Panc1 (cell line): ENCODE measurements at regions not wholly inside any gene's neighbourhood (a gene's known extent, or its start where the extent isn't known, plus 50 kb on each side); places are given as distances from the start of the nearest gene placed in this dataset.

ENCODE experiments used
- ATAC-seq: fragments of 200-7000 bp; cut with Tn5 transposase; 2 replicates; pipeline ENCODE4 v1.9.1; 2020; ENCODE audit warnings: mild to moderate bottlenecking, moderate library complexity
- BruUV-seq: library from RNA; stranded (reverse); fragments of 400-500 nt; replicated peaks from 2 replicates; lab custom pipeline; 2021; lab: Mats Ljungman, UMichigan
- CTCF ChIA-PET: fragments of 300-600 bp; sonication (Branson Sonifier 250); formaldehyde crosslinking; loops from one replicate; lab custom pipeline; 2022; ENCODE audit warnings: antibody characterized with exemption; lab: Charles Lee
- POLR2A ChIA-PET: fragments of 300-600 bp; sonication (Branson Sonifier 250); formaldehyde crosslinking; loops from one replicate; lab custom pipeline; 2022; ENCODE audit warnings: antibody characterized with exemption; lab: Charles Lee
- DNase-seq: peaks from one replicate; pipeline ENCODE4 v3.0.0-alpha.2; 2010; ENCODE audit warnings: low read depth, low spot score
- H3K27ac ChIP-seq: 2 replicates; pipeline ENCODE4 v1.5.1; 2011; ENCODE audit warnings: mild to moderate bottlenecking, low read length, inconsistent platforms
- H3K27me3 ChIP-seq: fragments of 200-500 bp; sonication (Bioruptor generic); 2 replicates; pipeline ENCODE4 v1.6.0; 2014; ENCODE audit warnings: low read length, inconsistent platforms; ENCODE audit not compliant: control insufficient read depth, insufficient read depth
- H3K36me3 ChIP-seq: fragments of 200-500 bp; sonication (Bioruptor generic); 2 replicates; pipeline ENCODE4 v1.5.1; 2014; ENCODE audit warnings: inconsistent platforms, mild to moderate bottlenecking, low read length, moderate library complexity; ENCODE audit not compliant: control insufficient read depth, insufficient read depth
- H3K4me1 ChIP-seq: 2 replicates; pipeline ENCODE4 v1.5.1; 2011; ENCODE audit warnings: inconsistent platforms, mild to moderate bottlenecking, low read length, moderate library complexity; ENCODE audit not compliant: control insufficient read depth, insufficient read depth
- H3K4me3 ChIP-seq, 2 experiments: 2 replicates each; pipeline ENCODE4 v1.5.1; 2011 to 2012; ENCODE audit warnings: low read depth in 2 of 2, low read length in 2 of 2, mild to moderate bottlenecking in 2 of 2, inconsistent platforms in 1 of 2, moderate library complexity in 1 of 2
- H3K9me3 ChIP-seq: fragments of 200-500 bp; sonication (Bioruptor generic); 2 replicates; pipeline ENCODE4 v1.5.1; 2014; ENCODE audit warnings: low read depth, mild to moderate bottlenecking, inconsistent platforms, low read length, moderate library complexity; ENCODE audit not compliant: control insufficient read depth, insufficient read depth
- POLR2AphosphoS5 ChIP-seq: IDR thresholded peaks from 2 replicates; pipeline ENCODE4 v1.6.1; 2012; ENCODE audit warnings: mild to moderate bottlenecking, low read depth, low read length, moderate library complexity
- SIN3A ChIP-seq: IDR thresholded peaks from 2 replicates; pipeline ENCODE4 v1.6.1; 2012; ENCODE audit warnings: low read depth, mild to moderate bottlenecking, low read length, moderate library complexity, borderline replicate concordance; ENCODE audit not compliant: insufficient read depth
- TCF7L2 ChIP-seq: IDR thresholded peaks from 2 replicates; pipeline ENCODE4 v1.6.1; 2011; ENCODE audit warnings: mild to moderate bottlenecking, low read depth, low read length, inconsistent platforms
- in situ Hi-C: cut with HindIII; loops from 2 replicates; pipeline ENCODE4 v1.10.0; 2016; ENCODE audit warnings: low sequenced_read_pairs, low pct_unique_long_range_greater_than_20kb
- intact Hi-C: fragments of 100-400 bp; cut with micrococcal nuclease; formaldehyde crosslinking; loops from one replicate; pipeline ENCODE4 v1.10.0; 2022; ENCODE audit not compliant: unreplicated experiment
- TF ChIP-seq, protein P1 (sequence below), 2 experiments: IDR thresholded peaks; 2 replicates each; pipeline ENCODE4 v1.6.1; 2011 to 2012; ENCODE audit warnings: low read depth in 2 of 2, control low read depth in 1 of 2, low read length in 1 of 2, mild to moderate bottlenecking in 1 of 2, moderate library complexity in 1 of 2; ENCODE audit not compliant: insufficient read depth in 1 of 2
- TF ChIP-seq, protein P2 (sequence below): fragments of 450-650 bp; IDR thresholded peaks from 2 replicates; pipeline ENCODE4 v1.5.1; 2017; ENCODE audit warnings: mild to moderate bottlenecking

DNA sequence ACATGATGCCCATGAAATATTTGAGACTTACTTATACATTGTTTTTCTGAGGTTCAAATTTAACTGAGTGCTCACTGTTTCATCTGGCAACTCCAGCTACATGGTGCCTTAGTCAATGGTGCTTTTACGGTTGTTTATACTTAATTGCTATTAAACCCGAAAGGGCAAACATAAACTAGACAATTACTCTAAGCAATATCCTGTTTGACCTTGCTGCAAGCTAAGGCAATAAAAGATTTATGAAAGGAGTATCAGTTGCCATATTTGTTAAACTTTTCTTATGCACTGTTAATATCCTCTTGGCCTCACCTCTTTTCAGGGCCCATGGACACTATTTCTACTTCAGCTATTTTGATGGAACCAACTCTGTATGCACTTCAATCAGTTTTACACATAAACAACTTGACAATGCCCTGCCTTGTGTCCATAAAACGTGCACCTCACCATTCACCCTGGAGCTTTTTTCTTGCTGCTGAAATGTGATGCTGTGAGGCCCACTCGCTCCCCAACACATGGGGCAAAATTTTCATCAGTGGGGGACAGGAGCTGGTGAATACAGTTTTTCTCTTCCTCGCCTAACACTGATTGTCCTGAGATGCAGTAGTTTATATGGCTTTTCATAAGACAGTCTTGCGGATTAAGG is 64.1 kb upstream of the HIF1A start:
- POLR2A ChIA-PET = no interaction called here

DNA sequence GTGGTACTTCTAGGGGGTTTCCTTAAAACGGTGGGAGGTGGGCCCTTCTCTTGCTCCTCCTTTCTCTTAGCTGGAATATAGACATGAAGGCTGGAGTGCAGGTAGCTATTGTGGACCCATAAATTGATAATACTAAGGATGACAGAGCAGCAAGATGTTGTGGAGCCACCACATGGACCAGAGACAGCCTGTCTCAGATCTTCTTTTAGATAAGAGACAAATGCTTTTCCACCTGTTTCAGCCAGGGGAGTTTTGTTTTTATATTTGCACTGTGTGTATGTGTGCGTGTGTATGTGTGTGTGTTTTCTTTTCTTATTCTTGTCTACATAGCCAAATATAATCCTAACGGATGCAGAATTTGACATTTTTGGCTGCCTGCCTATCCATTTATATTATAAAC is 62.9 kb upstream of the HIF1A start:
- Histone ChIP-seq H3K4me1 (no peaks in the 10 kb centered on the region), H3K36me3 (no peaks in the 10 kb centered on the region), H3K27me3 (no peaks in the 10 kb centered on the region; the same call in 1 of the 2 replicates), H3K27ac (no peak overlapping the region), H3K9me3 (no peaks in the 10 kb centered on the region), H3K4me3 (no peak overlapping the region)
- TF ChIP-seq, protein P1, sequence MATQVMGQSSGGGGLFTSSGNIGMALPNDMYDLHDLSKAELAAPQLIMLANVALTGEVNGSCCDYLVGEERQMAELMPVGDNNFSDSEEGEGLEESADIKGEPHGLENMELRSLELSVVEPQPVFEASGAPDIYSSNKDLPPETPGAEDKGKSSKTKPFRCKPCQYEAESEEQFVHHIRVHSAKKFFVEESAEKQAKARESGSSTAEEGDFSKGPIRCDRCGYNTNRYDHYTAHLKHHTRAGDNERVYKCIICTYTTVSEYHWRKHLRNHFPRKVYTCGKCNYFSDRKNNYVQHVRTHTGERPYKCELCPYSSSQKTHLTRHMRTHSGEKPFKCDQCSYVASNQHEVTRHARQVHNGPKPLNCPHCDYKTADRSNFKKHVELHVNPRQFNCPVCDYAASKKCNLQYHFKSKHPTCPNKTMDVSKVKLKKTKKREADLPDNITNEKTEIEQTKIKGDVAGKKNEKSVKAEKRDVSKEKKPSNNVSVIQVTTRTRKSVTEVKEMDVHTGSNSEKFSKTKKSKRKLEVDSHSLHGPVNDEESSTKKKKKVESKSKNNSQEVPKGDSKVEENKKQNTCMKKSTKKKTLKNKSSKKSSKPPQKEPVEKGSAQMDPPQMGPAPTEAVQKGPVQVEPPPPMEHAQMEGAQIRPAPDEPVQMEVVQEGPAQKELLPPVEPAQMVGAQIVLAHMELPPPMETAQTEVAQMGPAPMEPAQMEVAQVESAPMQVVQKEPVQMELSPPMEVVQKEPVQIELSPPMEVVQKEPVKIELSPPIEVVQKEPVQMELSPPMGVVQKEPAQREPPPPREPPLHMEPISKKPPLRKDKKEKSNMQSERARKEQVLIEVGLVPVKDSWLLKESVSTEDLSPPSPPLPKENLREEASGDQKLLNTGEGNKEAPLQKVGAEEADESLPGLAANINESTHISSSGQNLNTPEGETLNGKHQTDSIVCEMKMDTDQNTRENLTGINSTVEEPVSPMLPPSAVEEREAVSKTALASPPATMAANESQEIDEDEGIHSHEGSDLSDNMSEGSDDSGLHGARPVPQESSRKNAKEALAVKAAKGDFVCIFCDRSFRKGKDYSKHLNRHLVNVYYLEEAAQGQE (IDR thresholded peaks at IDR 0.05; ENCODE audit: insufficient read depth in 1 of 2, low read depth in 2 of 2, low read length in 1 of 2) = no peak
- TF ChIP-seq SIN3A (no peak), POLR2AphosphoS5 (no peak), TCF7L2 (no peak)
- TF ChIP-seq, protein P2, sequence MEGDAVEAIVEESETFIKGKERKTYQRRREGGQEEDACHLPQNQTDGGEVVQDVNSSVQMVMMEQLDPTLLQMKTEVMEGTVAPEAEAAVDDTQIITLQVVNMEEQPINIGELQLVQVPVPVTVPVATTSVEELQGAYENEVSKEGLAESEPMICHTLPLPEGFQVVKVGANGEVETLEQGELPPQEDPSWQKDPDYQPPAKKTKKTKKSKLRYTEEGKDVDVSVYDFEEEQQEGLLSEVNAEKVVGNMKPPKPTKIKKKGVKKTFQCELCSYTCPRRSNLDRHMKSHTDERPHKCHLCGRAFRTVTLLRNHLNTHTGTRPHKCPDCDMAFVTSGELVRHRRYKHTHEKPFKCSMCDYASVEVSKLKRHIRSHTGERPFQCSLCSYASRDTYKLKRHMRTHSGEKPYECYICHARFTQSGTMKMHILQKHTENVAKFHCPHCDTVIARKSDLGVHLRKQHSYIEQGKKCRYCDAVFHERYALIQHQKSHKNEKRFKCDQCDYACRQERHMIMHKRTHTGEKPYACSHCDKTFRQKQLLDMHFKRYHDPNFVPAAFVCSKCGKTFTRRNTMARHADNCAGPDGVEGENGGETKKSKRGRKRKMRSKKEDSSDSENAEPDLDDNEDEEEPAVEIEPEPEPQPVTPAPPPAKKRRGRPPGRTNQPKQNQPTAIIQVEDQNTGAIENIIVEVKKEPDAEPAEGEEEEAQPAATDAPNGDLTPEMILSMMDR = no peak
- BruUV-seq = no TSS peak
- DNase-seq (no peak), ATAC-seq (no peak)
- ChIA-PET CTCF (no interaction called here), POLR2A (no interaction called here)
- in situ Hi-C loops (no loop called here), intact Hi-C loops (no loop called here)

More for the DNA sequence above, 64.1 kb upstream of the HIF1A start:
- Histone ChIP-seq H3K4me3 (no peak overlapping the region), H3K27me3 (no peaks in the 10 kb centered on the region; the same call in 1 of the 2 replicates), H3K4me1 (no peaks in the 10 kb centered on the region), H3K36me3 (no peaks in the 10 kb centered on the region), H3K27ac (no peak overlapping the region), H3K9me3 (no peaks in the 10 kb centered on the region)
- no peak for ATAC-seq
- in situ Hi-C loops (no loop called here), intact Hi-C loops (no loop called here)
- no peak for TF ChIP-seq SIN3A
- peak; percentile 35; the same call in 1 of the 2 replicates for TF ChIP-seq TCF7L2
- CTCF ChIA-PET = no interaction called here
- DNase-seq = no peak
- BruUV-seq = no TSS peak

DNA sequence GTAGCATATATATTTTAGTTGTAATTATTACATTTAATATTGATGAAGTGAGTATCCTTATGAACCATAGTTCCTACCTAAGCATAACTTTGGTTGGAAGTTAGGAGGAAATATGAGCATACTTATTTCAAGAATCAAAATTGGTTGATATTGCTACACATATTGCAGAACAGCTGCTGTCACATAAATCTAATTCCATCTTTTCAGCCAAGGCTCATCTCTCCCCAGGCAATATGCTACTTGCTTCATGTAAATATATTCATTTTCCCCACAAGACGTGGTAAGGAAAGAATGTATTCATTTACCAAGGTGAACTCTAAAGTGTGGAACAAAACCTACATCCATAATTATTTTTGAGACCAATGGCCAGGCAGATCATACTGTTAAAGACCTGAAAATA is 62.5 kb upstream of the HIF1A start:
- no TSS peak for BruUV-seq

More for the DNA sequence above, 62.5 kb upstream of the HIF1A start:
- ATAC-seq = no peak
- no peaks in the 10 kb centered on the region for H3K36me3 ChIP-seq
- intact Hi-C loops (no loop called here), in situ Hi-C loops (no loop called here)
- ChIA-PET POLR2A (no interaction called here), CTCF (no interaction called here)
- no peak overlapping the region for H3K4me3 ChIP-seq
- no peaks in the 10 kb centered on the region; the same call in 1 of the 2 replicates for H3K27me3 ChIP-seq
- DNase-seq = no peak
- H3K9me3 ChIP-seq = no peaks in the 10 kb centered on the region
- TF ChIP-seq, protein P2 = no peak
- TF ChIP-seq TCF7L2 (no peak), POLR2AphosphoS5 (no peak)
- TF ChIP-seq, protein P1 (IDR thresholded peaks at IDR 0.05; ENCODE audit: insufficient read depth in 1 of 2, low read depth in 2 of 2, low read length in 1 of 2) = no peak
- H3K27ac ChIP-seq = no peak overlapping the region
- no peaks in the 10 kb centered on the region for H3K4me1 ChIP-seq
